ENCODE measurements at regions not wholly inside any gene's neighbourhood (a gene's known extent, or its start where the extent isn't known, plus 50 kb on each side); places are given as distances from the start of the nearest gene placed in this dataset.

GRCh38 chr2:198231562-198231961 lies 427.2 kb downstream of the PLCL1 start:
- H3K9me3 ChIP-seq (ENCODE audit: control insufficient read depth in 2 of 2, low read length in 2 of 2) = no peaks in the 10 kb centered on the region
- no peak overlapping the region for H3K4me3 ChIP-seq (ENCODE audit: low read length in 2 of 2)
- no peaks in the 10 kb centered on the region for H3K36me3 ChIP-seq (ENCODE audit: control insufficient read depth in 2 of 2, insufficient read depth in 2 of 2, low read length in 2 of 2)

GRCh38 chr2:198220763-198221610 lies 416.6 kb downstream of the PLCL1 start:
- H3K27ac ChIP-seq (ENCODE audit: low read length) = no peak overlapping the region
- peaks cover 7% of the 10 kb centered on the region for H3K4me1 ChIP-seq (ENCODE audit: control insufficient read depth, insufficient read depth, low read length)
- no peak overlapping the region for H3K9ac ChIP-seq (ENCODE audit: low read length in 2 of 2)
- H3K4me3 ChIP-seq (ENCODE audit: low read length in 2 of 2) = no peak overlapping the region
- H3K9me3 ChIP-seq (ENCODE audit: control insufficient read depth in 2 of 2, low read length in 2 of 2) = no peaks in the 10 kb centered on the region
- no peaks in the 10 kb centered on the region for H3K36me3 ChIP-seq (ENCODE audit: control insufficient read depth in 2 of 2, insufficient read depth in 2 of 2, low read length in 2 of 2)
- H3K27me3 ChIP-seq (ENCODE audit: control insufficient read depth in 1 of 2, insufficient read depth in 2 of 2, low read length in 2 of 2) = no peaks in the 10 kb centered on the region

More at GRCh38 chr2:198231562-198231961, 427.2 kb downstream of the PLCL1 start:
- no peaks in the 10 kb centered on the region for H3K4me1 ChIP-seq (ENCODE audit: control insufficient read depth, insufficient read depth, low read length)
- no peak overlapping the region for H3K27ac ChIP-seq (ENCODE audit: low read length)
- no peaks in the 10 kb centered on the region for H3K27me3 ChIP-seq (ENCODE audit: control insufficient read depth in 1 of 2, insufficient read depth in 2 of 2, low read length in 2 of 2)
- no peak overlapping the region for H3K9ac ChIP-seq (ENCODE audit: low read length in 2 of 2)

- Histone ChIP-seq H3K4me3 (ENCODE audit: low read length in 2 of 2) (no peak overlapping the region), H3K9ac (ENCODE audit: low read length in 2 of 2) (no peak overlapping the region), H3K4me1 (ENCODE audit: control insufficient read depth, insufficient read depth, low read length) (peaks cover 7% of the 10 kb centered on the region), H3K36me3 (ENCODE audit: control insufficient read depth in 2 of 2, insufficient read depth in 2 of 2, low read length in 2 of 2) (no peaks in the 10 kb centered on the region), H3K27ac (ENCODE audit: low read length) (no peak overlapping the region), H3K27me3 (ENCODE audit: control insufficient read depth in 1 of 2, insufficient read depth in 2 of 2, low read length in 2 of 2) (no peaks in the 10 kb centered on the region), H3K9me3 (ENCODE audit: control insufficient read depth in 2 of 2, low read length in 2 of 2) (no peaks in the 10 kb centered on the region)
Observed at GRCh38 chr2:198219292-198219691, 414.9 kb downstream of the PLCL1 start.

GRCh38 chr2:198214114-198214596 lies 409.8 kb downstream of the PLCL1 start:
- Histone ChIP-seq H3K27me3 (ENCODE audit: control insufficient read depth in 1 of 2, insufficient read depth in 2 of 2, low read length in 2 of 2) (no peaks in the 10 kb centered on the region), H3K9ac (ENCODE audit: low read length in 2 of 2) (no peak overlapping the region), H3K4me3 (ENCODE audit: low read length in 2 of 2) (no peak overlapping the region), H3K36me3 (ENCODE audit: control insufficient read depth in 2 of 2, insufficient read depth in 2 of 2, low read length in 2 of 2) (no peaks in the 10 kb centered on the region), H3K4me1 (ENCODE audit: control insufficient read depth, insufficient read depth, low read length) (no peaks in the 10 kb centered on the region), H3K27ac (ENCODE audit: low read length) (no peak overlapping the region), H3K9me3 (ENCODE audit: control insufficient read depth in 2 of 2, low read length in 2 of 2) (no peaks in the 10 kb centered on the region)

- Histone ChIP-seq H3K4me3 (ENCODE audit: low read length in 2 of 2) (no peak overlapping the region), H3K27ac (ENCODE audit: low read length) (no peak overlapping the region), H3K36me3 (ENCODE audit: control insufficient read depth in 2 of 2, insufficient read depth in 2 of 2, low read length in 2 of 2) (no peaks in the 10 kb centered on the region), H3K4me1 (ENCODE audit: control insufficient read depth, insufficient read depth, low read length) (no peaks in the 10 kb centered on the region), H3K9ac (ENCODE audit: low read length in 2 of 2) (no peak overlapping the region), H3K27me3 (ENCODE audit: control insufficient read depth in 1 of 2, insufficient read depth in 2 of 2, low read length in 2 of 2) (no peaks in the 10 kb centered on the region), H3K9me3 (ENCODE audit: control insufficient read depth in 2 of 2, low read length in 2 of 2) (no peaks in the 10 kb centered on the region)
Observed at GRCh38 chr2:198213253-198213652, 408.9 kb downstream of the PLCL1 start.

GRCh38 chr2:198211706-198212105 lies 407.3 kb downstream of the PLCL1 start:
- H3K9me3 ChIP-seq (ENCODE audit: control insufficient read depth in 2 of 2, low read length in 2 of 2) = no peaks in the 10 kb centered on the region
- H3K4me1 ChIP-seq (ENCODE audit: control insufficient read depth, insufficient read depth, low read length) = no peaks in the 10 kb centered on the region
- no peak overlapping the region for H3K27ac ChIP-seq (ENCODE audit: low read length)
- no peak overlapping the region for H3K4me3 ChIP-seq (ENCODE audit: low read length in 2 of 2)
- H3K9ac ChIP-seq (ENCODE audit: low read length in 2 of 2) = no peak overlapping the region
- no peaks in the 10 kb centered on the region for H3K36me3 ChIP-seq (ENCODE audit: control insufficient read depth in 2 of 2, insufficient read depth in 2 of 2, low read length in 2 of 2)
- H3K27me3 ChIP-seq (ENCODE audit: control insufficient read depth in 1 of 2, insufficient read depth in 2 of 2, low read length in 2 of 2) = no peaks in the 10 kb centered on the region

GRCh38 chr2:198203336-198204069 lies 399.1 kb downstream of the PLCL1 start:
- Histone ChIP-seq H3K9me3 (ENCODE audit: control insufficient read depth in 2 of 2, low read length in 2 of 2) (no peaks in the 10 kb centered on the region), H3K36me3 (ENCODE audit: control insufficient read depth in 2 of 2, insufficient read depth in 2 of 2, low read length in 2 of 2) (no peaks in the 10 kb centered on the region), H3K9ac (ENCODE audit: low read length in 2 of 2) (no peak overlapping the region), H3K27me3 (ENCODE audit: control insufficient read depth in 1 of 2, insufficient read depth in 2 of 2, low read length in 2 of 2) (no peaks in the 10 kb centered on the region), H3K27ac (ENCODE audit: low read length) (no peak overlapping the region), H3K4me3 (ENCODE audit: low read length in 2 of 2) (no peak overlapping the region), H3K4me1 (ENCODE audit: control insufficient read depth, insufficient read depth, low read length) (no peaks in the 10 kb centered on the region)

Measured in stomach smooth muscle (tissue), 2 donors.